ENCODE measurements at regions not wholly inside any gene's neighbourhood (a gene's known extent, or its start where the extent isn't known, plus 50 kb on each side); places are given as distances from the start of the nearest gene placed in this dataset.

DNA sequence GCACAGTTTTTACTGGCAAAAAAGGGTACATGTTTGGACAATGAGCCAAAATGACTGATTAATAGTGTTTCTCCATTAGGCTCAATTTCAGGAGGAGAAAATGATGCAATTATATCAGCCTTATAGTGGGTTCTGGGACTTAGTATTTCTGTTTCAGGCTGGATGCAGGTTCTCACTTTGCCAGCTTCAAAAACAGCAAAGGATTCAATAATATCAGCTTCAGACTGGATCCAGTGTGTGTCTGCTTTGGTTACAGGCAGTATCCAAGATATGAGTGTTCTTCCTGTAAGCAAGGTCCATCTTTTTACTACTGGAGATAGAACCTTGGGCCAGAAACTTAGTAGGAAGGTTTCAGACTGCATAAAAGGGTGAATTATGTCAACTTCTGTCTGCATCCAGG lies 790.9 kb upstream of the AMELY start:
- Histone ChIP-seq H3K27me3 (no peaks in the 10 kb centered on the region), H3K27ac (no peak overlapping the region), H3K36me3 (no peaks in the 10 kb centered on the region), H3K4me3 (no peak overlapping the region), H3K9me3 (ENCODE audit: low read depth) (no peaks in the 10 kb centered on the region), H3K4me1 (ENCODE audit: low read depth) (no peaks in the 10 kb centered on the region)
- peak in 1 of 2 donors; percentile 66 for DNase-seq (ENCODE audit: low read depth in 1 of 2, low spot score in 1 of 2)
- TF ChIP-seq, protein P1, sequence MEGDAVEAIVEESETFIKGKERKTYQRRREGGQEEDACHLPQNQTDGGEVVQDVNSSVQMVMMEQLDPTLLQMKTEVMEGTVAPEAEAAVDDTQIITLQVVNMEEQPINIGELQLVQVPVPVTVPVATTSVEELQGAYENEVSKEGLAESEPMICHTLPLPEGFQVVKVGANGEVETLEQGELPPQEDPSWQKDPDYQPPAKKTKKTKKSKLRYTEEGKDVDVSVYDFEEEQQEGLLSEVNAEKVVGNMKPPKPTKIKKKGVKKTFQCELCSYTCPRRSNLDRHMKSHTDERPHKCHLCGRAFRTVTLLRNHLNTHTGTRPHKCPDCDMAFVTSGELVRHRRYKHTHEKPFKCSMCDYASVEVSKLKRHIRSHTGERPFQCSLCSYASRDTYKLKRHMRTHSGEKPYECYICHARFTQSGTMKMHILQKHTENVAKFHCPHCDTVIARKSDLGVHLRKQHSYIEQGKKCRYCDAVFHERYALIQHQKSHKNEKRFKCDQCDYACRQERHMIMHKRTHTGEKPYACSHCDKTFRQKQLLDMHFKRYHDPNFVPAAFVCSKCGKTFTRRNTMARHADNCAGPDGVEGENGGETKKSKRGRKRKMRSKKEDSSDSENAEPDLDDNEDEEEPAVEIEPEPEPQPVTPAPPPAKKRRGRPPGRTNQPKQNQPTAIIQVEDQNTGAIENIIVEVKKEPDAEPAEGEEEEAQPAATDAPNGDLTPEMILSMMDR (IDR thresholded peaks at IDR 0.05; ENCODE audit: low read depth, low read length): no peak

DNA sequence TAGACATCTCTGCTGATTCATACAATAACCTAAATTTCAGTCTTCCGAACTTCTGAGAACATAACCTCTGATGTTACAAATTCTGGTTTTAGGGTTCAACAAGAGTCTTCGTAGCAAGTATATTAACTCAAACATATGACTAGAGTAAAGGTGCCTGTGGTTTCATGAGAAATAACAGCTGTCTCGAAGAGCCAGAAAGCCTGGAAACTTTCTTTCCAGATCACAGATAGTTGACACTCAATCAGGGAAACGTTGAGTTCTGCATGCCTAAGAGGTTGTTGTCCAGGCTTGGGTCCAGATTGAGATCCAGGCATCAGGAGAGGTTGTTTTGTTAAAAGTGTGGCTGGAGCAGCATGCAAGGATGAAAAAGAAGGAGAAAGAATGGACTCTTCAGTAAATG lies 790.1 kb upstream of the AMELY start:
- no peaks in the 10 kb centered on the region for H3K36me3 ChIP-seq
- H3K4me3 ChIP-seq: no peak overlapping the region
- no peaks in the 10 kb centered on the region for H3K4me1 ChIP-seq (ENCODE audit: low read depth)
- H3K27me3 ChIP-seq: no peaks in the 10 kb centered on the region
- DNase-seq (ENCODE audit: low read depth in 1 of 2, low spot score in 1 of 2): peak in 1 of 2 donors; percentile 80
- H3K9me3 ChIP-seq (ENCODE audit: low read depth): no peaks in the 10 kb centered on the region
- H3K27ac ChIP-seq: no peak overlapping the region
- TF ChIP-seq, protein P1 (IDR thresholded peaks at IDR 0.05; ENCODE audit: low read depth, low read length): no peak

DNA sequence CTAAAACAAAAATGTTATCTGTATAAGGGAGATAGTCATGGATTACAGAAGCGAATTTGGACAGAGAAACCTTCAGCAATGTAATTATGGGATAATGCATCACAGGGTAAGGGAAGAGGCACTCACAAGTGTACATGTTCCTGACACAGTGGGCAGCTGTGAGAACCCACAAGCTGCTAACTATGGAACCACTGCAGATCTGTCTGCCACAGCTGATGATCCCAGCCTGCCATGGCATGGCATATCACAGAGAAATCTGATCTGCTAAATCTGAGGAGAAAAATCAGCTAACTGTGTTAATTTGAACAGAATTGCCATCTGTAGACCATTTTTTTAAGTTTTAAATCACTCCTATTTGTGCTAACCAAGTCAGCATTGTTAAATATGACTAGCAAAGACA lies 786.0 kb upstream of the AMELY start:
- Histone ChIP-seq H3K4me3 (no peak overlapping the region), H3K27me3 (no peaks in the 10 kb centered on the region), H3K4me1 (ENCODE audit: low read depth) (no peaks in the 10 kb centered on the region), H3K9me3 (ENCODE audit: low read depth) (no peaks in the 10 kb centered on the region), H3K27ac (no peak overlapping the region), H3K36me3 (no peaks in the 10 kb centered on the region)
- DNase-seq (ENCODE audit: low read depth in 1 of 2, low spot score in 1 of 2): no peak
- TF ChIP-seq, protein P1 (IDR thresholded peaks at IDR 0.05; ENCODE audit: low read depth, low read length): no peak

DNA sequence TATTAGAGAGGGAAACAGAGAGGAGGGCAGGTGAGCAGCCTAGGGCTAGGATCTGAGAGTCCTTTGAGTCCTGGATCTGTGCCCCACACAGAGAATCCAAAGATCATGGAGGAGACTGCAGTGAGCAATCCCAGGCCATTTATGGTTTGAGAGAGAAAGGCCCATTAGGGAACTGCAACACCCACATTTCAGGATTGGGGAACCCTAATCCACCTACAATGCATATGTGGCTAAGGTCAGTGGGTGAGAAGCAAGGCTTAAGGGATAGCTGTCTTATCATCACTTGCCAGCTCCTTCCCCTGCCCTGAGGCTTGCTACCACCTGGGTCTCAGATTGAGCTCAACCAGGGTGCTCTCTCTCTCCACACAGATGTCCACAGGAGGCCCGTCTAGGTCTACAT lies 781.1 kb upstream of the AMELY start:
- no peak overlapping the region for H3K27ac ChIP-seq
- H3K4me3 ChIP-seq: no peak overlapping the region
- no peak for DNase-seq (ENCODE audit: low read depth in 1 of 2, low spot score in 1 of 2)
- no peaks in the 10 kb centered on the region for H3K9me3 ChIP-seq (ENCODE audit: low read depth)
- no peaks in the 10 kb centered on the region for H3K27me3 ChIP-seq
- TF ChIP-seq, protein P1 (IDR thresholded peaks at IDR 0.05; ENCODE audit: low read depth, low read length): no peak
- H3K4me1 ChIP-seq (ENCODE audit: low read depth): no peaks in the 10 kb centered on the region
- H3K36me3 ChIP-seq: no peaks in the 10 kb centered on the region

DNA sequence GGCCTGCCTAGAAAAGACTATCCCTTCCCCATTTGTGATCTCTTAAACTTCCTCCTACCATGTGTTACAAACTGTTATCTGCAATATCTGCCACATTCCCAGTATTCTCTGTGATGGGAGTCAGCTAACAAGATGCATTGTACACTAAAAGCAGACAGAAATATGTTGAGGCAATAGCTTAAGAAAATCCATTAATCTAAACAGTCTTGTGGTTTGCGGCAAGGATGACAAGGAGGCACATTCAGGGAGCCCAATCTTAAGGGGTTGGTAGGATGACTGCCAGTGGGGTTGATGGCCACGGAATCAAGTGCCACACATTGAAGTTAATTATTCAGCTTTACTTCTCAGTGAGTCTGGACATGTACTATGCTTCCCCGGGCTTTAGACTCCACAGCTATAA lies 775.5 kb upstream of the AMELY start:
- TF ChIP-seq, protein P1 (IDR thresholded peaks at IDR 0.05; ENCODE audit: low read depth, low read length): no peak

DNA sequence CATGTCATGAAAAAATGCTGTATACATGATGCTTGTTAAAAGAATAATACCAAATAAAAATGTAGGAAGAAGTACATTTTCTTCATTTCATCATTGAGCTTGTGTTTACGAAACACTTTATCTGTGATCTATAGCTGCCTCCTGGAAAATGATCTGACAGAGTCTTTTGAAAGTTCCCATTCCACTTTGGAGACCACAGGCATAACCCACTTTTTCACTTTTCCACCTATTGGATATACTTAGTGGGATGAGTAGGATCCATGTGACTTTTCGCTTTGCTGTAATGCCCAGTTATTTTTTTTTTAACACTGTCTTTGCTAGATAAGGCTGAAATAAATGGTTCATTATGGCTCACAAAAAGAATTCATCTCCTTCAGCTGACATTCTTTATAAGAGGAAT lies 773.0 kb upstream of the AMELY start:
- no peaks in the 10 kb centered on the region for H3K9me3 ChIP-seq (ENCODE audit: low read depth)
- no peak overlapping the region for H3K27ac ChIP-seq
- no peak overlapping the region for H3K4me3 ChIP-seq
- peak in 1 of 2 donors; percentile 11 for DNase-seq (ENCODE audit: low read depth in 1 of 2, low spot score in 1 of 2)
- no peaks in the 10 kb centered on the region for H3K4me1 ChIP-seq (ENCODE audit: low read depth)
- H3K36me3 ChIP-seq: no peaks in the 10 kb centered on the region
- TF ChIP-seq, protein P1 (IDR thresholded peaks at IDR 0.05; ENCODE audit: low read depth, low read length): no peak
- H3K27me3 ChIP-seq: no peaks in the 10 kb centered on the region

More for the DNA sequence above, 775.5 kb upstream of the AMELY start:
- Histone ChIP-seq H3K4me3 (no peak overlapping the region), H3K4me1 (ENCODE audit: low read depth) (no peaks in the 10 kb centered on the region), H3K36me3 (no peaks in the 10 kb centered on the region), H3K27ac (no peak overlapping the region), H3K9me3 (ENCODE audit: low read depth) (no peaks in the 10 kb centered on the region), H3K27me3 (no peaks in the 10 kb centered on the region)
- no peak for DNase-seq (ENCODE audit: low read depth in 1 of 2, low spot score in 1 of 2)

All from cardiac muscle cell (in vitro differentiated cells and primary cell).